NCI-H526 (cell line): ENCODE measurements at regions not wholly inside any gene's neighbourhood (a gene's known extent, or its start where the extent isn't known, plus 50 kb on each side); places are given as distances from the start of the nearest gene placed in this dataset.

Experiments
- DNase-seq, 2 experiments: peaks; one replicate each; lab custom pipeline; 2025; lab: John Stamatoyannopoulos, UW

DNA sequence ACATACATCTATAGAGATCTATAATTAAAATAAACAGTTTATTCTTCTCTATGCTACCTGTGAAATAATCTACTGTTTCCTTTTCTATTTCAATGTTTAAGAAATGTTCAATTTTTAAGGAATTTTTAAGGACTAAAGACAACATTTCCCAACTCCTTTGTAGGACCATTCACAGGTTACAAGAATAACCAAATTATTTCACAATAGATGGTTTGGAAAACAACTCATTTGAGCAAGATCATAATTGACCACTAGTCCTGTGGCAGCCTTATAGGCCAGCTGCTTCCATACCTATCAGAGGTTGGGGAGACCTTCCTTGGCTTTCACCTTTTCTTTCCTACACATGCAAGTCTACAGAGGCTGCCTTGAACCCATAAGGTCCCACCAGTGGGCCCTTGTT is 193.7 kb downstream of the TTC39B start:
- DNase-seq, result no peak

DNA sequence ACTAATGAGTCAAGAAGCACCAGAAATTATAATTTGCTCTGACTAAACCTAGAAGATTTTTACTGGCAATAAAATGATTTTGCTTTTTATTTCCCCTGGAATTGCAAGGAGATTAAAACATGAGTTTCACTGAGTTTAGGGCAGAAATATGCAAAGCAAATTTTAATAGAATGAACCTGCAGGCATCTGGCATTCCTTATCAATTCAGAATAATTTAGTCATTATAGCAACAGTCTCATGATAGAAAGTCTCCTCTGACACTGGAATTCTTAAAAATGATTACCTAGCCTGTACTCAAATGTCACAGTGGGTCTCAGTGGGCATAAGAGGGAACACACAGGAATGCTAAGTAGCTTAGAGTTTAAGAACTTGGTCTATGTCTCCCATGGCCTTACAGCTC is 195.9 kb downstream of the TTC39B start:
- no peak for DNase-seq

- peak; percentile 12 to 71 for DNase-seq
These were observed 194.7 kb upstream of the FREM1 start for GRCh38 chr9:15104826-15105420.

- DNase-seq, result no peak
These were observed 193.1 kb upstream of the FREM1 start for GRCh38 chr9:15103290-15103689.

- DNase-seq, result no peak
These were observed 190.9 kb upstream of the FREM1 start for GRCh38 chr9:15101095-15101494.

GRCh38 chr9:15100571-15100970 is 190.3 kb upstream of the FREM1 start:
- no peak for DNase-seq

DNA sequence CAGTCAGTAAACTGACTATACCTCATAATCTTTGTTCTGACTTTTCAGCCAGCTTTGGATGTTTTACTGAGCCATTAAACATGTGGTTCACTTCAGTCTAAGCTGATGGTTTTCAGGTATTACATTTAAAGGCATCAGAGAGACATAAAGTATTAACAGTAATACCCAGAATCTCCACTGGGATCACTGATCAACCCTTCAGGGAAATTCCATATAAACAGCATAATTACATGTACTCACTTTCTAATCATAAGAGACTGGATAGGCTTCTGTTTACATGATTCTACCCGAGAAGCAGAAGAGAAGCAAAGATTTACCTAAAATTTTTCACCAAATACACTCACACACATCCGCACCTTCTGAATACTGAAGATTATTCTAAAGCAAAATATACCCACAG is 186.7 kb upstream of the FREM1 start:
- no peak for DNase-seq

DNA sequence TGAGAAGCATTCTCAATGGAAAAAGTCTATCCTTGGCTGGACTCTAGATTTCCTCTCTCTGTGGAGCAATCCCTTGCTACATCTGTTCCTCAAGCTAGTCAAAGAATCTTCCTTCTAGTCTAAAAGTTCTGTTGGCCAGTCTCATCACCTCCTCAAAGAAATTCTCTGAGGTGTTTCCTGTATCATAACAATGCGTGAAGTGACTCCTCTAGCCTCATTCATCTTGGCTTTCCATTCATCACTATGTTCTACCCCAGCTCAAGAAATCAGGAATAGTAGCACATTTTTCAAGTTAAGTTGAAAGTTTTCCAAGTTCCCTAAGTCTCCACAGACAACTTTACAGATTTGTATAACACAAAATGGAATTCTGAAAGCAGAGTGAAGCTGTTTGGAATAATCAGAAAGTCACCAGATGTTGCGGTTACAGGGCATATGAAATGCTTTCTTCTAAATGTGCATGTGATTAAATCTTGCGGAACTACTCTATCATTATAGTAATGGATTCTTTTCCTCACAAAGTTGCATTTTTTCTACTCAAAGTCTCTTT is 176.6 kb upstream of the FREM1 start:
- DNase-seq, result no peak

DNA sequence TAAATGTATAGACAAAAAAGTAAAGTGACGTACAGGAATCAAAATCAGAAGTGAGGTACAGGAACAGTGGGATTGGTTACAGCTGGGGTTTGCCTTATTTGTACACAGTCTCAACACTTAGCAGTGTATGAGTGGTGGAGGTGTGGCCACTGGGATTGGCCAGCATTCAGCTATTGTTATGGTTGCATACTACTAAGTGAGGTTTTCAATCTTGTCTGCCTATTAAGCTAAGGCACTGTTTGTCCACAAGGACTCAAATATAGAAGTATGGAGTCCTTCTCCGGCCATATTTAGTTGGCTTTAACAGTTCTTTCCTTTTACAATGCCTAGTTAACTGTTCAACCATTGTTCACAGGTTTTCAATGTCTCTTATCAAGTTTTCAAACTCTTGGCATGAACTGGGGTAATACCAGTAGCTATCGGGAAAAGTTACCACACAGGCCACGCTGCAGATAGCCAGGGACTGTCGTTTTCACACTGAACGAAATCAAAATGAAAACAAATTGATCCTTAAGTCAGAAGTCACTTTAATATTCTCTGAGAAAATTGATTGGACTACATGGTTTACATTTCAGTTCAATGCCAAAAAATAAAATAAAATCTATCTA is 176.0 kb upstream of the FREM1 start:
- DNase-seq, result no peak

- no peak for DNase-seq
These were observed 171.0 kb upstream of the FREM1 start for GRCh38 chr9:15081021-15081753.

DNA sequence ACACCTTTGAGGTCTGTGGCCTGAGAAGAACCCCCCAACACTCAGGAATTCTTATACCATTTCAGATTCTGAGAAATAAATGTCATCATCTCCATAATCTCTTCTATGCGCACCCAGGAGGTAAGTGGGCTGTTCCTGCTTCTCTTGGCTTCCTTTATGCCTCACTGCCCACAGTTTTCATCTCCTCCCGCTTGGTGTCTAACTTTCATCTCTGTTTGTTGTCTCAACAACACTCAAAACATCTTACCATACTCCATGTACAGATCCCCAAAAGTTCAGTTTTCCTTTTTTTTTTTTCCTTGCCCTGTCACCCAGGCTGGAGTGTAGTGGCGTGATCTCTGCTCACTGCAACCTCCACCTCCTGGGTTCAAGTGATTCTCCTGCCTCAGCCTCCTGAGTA is 170.2 kb upstream of the FREM1 start:
- DNase-seq, result no peak

DNA sequence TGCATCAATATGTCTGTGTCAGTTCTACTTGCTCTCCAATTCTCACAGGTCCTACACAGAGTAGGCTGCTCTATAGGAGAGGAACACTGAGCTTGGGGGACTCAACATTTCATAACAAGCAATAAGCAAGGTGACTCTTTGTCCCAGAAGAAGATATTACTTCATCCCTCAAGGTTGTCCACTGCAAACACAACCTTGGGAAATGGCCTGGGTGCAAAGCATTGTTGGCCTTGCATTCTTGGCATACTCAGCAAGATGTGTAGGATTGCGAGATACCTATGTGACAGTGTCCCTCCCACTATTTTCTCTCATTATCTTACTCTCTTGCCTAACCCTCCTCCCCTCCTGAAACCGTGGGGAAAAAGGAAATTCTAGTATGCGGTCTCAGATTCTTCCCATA is 169.8 kb upstream of the FREM1 start:
- DNase-seq, result no peak

DNA sequence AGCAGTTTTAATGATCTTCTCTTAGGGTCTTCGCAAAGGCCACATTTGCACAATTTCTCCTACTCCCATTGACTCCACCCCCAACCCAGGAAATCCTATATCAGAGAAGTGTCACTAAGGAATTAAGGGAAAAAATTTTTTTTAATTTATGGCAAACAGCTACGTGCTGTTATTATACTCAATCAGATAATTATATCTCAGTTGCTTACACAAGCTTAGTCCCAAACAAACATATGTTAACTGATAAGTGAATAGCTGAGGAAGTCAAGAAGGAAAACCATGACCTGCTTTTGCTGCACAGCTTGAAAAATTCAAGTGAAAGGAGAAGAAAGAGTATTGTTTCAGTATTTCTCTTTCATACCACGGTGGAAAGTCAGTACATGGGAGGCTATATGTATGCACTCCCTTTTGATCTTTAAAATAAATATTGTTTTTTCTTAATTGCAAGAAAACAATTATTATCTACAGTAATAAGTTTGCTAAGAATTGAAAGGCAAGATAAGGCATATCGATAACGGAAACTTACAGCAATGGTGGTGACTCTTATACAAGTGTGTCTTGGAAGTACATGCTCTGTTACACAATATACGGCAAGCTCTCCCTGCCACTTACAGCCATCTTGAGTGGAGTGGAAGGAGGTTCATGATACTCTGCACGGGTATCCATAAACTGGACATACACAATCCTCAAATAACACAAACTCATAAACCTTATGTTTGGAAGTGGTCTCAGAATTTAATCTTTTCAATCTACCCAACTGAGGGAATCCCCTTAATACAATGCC is 167.9 kb upstream of the FREM1 start:
- DNase-seq, result no peak

DNA sequence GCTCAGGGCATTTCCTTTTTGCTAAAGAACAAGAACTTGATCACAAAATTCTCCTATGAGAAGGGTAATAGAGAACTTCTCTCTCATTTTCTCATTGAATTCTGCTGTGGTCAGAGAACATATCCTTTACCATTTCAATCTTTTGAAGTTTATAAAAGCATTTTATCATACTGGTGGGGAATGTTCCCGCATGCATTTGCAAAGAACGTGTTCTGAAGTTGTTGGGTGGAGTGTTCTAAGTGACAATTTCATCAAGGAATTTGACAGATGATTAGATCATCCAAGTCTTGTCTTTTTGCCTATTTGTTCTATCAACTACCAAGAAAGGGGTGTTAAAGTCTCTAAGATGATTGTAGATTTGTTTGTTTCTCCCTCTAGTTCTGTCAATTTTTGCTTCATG is 163.4 kb upstream of the FREM1 start:
- no peak for DNase-seq

GRCh38 chr9:15070716-15071115 is 160.5 kb upstream of the FREM1 start:
- no peak for DNase-seq

DNA sequence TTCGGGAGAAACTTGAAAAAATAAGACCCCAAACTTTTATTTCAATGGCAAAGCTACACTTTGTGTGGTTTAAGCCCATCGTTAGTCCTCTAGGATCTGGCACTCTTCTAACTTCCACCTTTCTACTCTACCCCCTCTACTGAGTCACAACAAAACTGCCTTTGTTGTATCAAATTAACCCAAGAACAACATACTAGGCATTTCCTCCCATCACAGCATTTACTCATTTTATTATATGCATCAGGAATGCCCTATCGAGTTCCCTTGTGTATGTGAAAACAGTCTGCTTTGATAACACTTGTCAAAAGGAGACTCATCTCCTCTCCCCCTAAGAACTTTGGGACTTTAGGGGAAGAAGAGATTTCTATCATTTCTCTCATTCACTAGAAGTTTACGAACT is 158.9 kb upstream of the FREM1 start:
- DNase-seq, result no peak

DNA sequence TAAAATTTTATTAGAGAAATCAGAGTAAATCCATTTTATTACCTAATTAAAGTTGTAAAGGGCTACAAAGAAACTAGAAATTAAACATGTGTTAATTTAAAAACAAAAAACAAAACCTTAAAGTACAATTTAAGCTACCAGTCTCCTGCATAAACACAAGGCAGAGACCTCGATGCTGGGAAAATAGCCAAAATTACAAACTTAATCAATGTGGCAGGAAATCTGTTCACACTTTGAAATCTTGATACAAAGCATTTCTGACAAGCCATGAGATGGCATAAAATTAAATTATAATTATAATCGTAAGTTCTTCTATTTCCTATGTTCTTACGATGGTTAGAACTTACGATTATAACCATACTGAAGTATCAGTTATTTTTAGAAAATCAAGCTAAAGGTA is 158.0 kb upstream of the FREM1 start:
- DNase-seq, result no peak

DNA sequence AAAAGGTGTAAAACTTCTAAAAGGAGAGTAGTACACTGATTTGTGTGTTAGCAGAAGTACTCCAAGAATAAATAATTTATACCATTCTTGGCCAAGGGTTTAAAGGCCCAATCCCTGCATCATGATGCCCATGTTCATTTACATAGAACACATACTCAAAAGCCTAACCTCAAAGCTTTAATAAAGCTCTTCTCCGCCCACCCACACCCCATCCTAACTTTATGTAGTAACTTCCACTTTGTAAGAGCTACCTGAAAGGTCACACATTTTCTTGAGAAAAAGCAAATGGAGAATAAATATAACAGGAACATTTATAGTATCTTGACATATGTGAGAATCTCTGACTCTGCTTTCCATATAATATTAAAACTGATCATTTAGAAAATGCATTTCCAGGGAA is 148.8 kb upstream of the FREM1 start:
- DNase-seq, result no peak

DNA sequence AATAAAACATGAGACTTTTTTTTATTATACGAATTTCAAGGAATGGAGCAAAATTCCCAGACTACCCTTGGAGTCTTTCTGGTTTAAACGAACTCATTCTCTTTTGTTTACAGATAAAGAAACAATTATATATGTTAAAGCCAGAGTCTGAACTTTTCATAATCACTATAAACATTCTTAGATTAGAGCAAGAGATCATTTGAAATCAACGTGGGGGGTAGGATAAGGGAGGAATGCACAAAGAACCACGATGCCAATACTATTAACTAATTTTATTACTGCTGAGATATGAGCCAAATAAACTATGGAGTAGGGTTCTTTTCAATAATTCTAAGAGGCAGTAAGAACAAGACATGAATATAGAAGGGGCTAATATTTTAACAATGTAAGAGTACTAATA is 148.0 kb upstream of the FREM1 start:
- no peak for DNase-seq

DNA sequence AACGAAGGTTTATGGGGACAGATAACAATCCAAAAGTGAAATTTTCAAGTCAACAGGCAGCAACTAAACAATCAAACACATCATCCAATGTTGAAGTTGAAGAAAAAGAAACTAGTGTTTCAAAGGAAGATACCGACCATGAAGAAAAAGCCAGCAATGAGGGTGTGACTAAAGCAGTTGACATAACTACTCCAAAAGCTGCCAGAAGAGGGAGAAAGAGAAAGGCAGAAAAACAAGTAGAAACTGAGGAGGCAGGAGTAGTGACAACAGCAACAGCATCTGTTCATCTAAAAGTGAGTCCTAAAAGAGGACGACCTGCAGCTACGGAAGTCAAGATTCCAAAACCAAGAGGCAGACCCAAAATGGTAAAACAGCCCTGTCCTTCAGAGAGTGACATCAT is 145.1 kb upstream of the FREM1 start:
- DNase-seq, result peak in 1 of 2 experiments; percentile 19

DNA sequence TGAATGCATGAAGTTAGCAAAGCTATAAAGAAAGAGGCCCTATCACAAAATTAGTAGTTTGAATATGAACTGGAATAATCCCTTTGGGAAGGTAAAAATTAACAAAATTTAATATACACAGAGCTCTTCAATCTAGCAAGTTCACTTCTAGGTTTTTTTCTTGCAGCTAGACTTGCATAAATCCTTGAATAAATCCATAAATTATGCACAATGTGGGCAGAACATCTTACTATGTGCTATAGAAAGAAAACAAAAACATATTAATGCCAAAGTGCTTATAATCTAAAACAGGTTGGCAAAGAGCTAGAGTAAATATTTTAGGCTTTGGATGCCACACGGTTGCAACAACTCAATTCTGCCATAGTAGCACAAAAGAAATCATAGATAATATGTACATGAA is 138.5 kb upstream of the FREM1 start:
- no peak for DNase-seq

DNA sequence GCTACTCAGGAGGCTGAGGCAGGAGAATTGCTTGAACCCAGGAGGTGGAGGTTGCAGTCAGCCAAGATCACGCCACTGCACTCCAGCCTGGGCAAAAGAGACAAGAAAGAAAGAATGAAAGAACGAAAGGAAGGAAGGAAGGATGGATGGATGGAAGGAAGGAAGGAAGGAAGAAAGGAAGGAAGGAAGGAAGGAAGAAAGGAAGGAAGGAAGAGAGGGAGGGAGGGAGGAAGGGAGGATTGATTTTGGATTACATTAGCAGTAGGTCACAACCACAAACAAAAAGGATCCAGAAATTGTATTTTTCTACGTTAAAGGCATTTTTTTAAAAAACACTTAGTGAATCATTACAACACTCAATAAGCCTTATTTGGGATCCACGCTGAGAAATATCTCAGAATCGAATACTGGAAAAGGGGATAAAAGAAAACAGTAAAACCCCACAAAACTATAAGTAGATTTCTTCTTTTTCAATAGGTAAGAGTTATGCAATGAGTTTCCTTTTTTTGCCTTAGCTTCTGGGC is 136.9 kb upstream of the FREM1 start:
- DNase-seq, result no peak
